ENCODE measurements at regions not wholly inside any gene's neighbourhood (a gene's known extent, or its start where the extent isn't known, plus 50 kb on each side); places are given as distances from the start of the nearest gene placed in this dataset.
"Not testable (repeated sequence)": the region's sequence is repeated elsewhere in the genome, so short reads cannot be mapped to it uniquely, and the experiment has no call there.

GRCh38 chr17:53492532-53492931 is 330.2 kb upstream of the KIF2B start:
- no peak for DNase-seq

GRCh38 chr17:53490447-53490968 is 332.2 kb upstream of the KIF2B start:
- no peak for DNase-seq

GRCh38 chr17:53483704-53484103 is 339.0 kb upstream of the KIF2B start:
- DNase-seq, result no peak

DNA sequence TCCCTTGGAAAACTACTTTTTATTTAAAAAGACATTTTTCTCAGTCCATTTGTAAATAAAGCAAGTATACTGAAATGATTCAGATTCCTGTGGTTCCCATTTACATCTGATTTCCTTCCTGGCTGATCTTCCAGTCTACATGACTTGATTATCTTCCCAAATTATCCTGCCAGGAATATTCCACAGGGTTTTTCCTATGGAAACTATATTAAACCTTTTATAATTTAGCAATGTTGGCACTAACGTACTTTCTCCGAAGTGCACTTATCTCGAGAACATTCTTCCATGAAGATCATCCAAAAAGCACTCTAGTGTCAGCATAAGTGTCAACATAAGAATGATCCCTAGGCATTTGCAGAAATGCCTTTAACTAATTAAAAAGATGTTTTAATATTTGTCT is 347.7 kb upstream of the KIF2B start:
- DNase-seq, result no peak

GRCh38 chr17:53472586-53472985 is 350.1 kb upstream of the KIF2B start:
- no peak for DNase-seq

- no peak for DNase-seq
These were observed 351.2 kb upstream of the KIF2B start for GRCh38 chr17:53471514-53471913.

GRCh38 chr17:53470626-53471025 is 352.1 kb upstream of the KIF2B start:
- no peak for DNase-seq

DNA sequence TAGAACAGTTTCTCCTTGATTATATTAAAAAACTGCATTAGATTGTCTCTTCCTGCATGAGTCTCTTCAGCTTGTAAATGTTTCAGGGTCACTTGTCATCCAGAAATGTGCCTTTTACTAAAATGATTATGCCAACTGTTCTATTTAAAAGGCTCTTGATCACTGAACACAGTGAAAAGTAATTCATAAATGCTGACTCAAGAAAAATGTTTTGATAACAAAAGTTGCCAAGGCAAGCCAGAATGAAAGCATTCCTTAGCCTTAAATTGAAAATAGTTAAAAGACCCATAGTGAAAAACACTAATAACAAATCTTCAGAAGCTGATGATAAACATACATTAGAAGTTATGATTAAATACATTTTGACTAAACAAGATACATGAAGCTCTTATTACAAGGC is 356.0 kb upstream of the KIF2B start:
- no peak for DNase-seq

- DNase-seq, result not testable (repeated sequence)
These were observed 358.3 kb upstream of the KIF2B start for GRCh38 chr17:53464396-53464795.

DNA sequence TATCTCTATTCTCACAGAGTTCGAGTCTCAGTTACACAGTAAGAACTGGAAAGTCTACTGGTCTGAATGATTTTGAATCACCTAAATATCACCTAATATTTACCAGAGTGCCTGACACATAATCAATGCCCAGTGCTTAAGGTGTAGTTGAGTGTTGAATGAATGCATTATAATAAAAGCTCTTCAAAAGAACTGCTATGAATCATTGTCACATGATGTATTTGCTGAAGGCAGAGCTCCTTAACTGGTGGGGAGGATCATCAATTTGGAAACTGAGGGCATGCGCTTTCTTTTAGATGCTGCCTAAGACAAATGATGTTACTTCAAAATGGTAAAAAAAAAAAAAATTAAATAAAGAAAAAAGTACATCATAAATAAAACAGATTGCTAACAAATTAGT is 359.4 kb upstream of the KIF2B start:
- no peak for DNase-seq

- no peak for DNase-seq
These were observed 360.3 kb upstream of the KIF2B start for GRCh38 chr17:53462393-53462811.

DNA sequence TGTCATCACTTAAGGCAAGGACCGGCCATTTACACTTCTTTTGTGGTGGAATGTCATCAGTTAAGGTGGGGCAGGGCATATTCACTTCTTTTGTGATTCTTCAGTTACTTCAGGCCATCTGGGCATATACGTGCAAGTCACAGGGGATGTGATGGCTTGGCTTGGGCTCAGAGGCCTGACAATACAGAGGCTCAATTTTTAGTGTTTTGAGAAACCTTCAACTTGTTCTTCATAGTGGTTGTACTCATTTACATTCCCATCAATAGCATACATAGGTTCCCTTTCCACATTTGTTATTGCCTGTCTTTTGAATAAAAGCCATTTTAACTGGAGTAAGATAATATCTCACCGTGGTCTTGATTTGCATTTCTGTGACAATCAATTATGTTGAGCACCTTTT is 366.8 kb upstream of the KIF2B start:
- DNase-seq, result not testable (repeated sequence)

GRCh38 chr17:53454337-53454736 is 368.4 kb upstream of the KIF2B start:
- DNase-seq, result no peak

GRCh38 chr17:53449324-53449723 is 373.4 kb upstream of the KIF2B start:
- no peak for DNase-seq

DNA sequence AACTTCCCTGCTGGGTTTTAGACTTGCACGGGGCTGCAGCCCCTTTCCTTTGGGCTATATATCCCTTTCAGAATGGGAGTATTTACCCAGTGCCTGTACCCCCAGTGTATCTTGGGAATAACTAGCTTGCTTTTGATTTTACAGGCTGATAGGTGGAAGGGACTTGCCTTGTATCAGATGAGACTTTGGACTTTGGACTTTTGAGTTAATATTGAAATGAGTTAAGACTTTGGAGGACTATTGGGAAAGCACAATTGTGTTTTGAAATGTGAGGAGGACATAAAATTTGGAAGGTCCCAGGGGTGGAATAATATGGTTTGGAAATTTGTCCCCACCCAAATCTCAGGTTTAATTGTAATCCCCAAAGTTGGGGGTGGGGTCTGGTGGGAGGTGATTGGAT is 393.8 kb upstream of the KIF2B start:
- no peak for DNase-seq

DNA sequence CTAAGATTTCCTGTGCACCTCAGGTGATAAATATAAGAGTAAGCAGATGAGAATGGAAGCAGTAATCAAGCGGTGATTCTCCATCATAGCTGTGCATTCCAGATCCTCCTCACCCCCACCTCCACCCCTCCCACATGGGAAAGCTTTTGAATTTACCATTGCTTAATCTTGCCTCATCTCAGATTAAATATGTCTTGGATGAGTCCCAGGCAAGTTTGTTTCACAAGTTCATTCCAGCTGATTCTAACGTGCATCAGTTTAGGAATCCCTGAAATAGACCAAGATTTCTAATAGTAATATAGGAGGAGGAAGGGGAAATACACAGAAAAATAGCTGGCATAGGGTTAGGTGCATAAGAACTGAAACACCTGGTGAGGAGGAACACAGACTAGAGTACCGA is 396.2 kb upstream of the KIF2B start:
- no peak for DNase-seq

DNA sequence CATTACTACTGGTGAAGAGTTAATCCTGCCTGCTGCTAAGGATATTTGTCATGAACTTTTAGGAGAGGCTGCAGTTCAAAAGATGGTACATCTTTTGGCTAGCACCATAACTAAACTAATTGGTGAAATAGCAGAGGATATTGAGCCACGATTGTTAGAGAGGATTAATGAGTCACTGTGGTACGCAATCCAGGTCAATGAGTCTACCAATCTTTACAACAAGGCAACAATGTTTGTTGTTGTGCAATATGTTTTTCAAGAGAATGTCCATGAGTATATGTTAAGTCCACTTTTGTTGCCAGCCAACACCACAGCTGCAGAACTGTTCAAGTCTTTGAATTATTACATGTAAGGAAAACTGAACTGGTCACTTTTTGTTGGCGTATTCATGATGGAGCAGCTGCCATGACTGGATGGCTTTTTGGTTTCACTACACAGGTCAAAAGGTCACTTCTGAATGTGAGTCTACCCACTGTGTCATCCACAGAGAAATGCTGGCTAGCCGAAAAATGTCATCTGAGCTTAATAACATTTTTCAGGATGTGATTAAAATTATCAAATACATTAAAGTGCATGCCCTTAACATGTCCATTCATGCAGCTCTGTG is 402.6 kb upstream of the KIF2B start:
- DNase-seq, result no peak

DNA sequence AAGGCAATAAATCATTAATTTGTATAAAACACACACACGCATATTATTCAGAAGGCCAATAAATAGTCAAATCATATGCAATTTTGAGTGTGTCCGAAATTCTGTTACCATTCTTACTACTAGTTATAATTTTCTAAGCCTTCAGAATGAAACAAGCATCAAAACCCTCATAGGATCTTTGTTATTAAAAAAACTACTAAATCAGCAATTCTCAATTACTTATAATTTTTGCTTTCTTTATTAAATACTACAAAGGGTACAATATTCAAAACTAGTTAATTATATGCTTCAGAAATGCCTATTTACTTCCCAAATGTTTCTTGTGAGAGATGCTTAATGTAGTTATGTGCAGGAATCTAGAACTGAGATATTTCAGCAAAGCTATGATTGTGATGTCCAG is 413.1 kb upstream of the KIF2B start:
- no peak for DNase-seq

- no peak for DNase-seq
These were observed 415.8 kb upstream of the KIF2B start for GRCh38 chr17:53406907-53407306.

DNA sequence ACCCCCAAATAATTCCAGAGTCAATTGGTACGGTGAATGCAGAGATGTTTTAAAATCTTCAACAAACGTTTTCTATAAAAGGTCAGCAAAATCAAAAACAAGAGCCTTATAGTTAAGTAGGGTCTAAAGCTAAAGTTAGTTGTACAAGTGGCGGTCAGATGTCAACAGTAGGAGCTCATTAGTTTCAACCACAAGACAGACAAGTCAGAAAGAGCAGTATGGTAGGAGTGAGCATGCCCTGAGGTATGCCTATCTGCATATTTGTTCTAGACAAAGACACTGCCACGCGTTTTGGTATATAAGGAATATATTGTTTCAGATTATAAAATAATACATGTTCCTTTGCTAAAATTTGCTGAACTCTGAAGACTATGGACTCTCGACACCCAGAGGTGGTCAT is 431.5 kb upstream of the KIF2B start:
- DNase-seq, result no peak

GRCh38 chr17:53390575-53390974 is 432.2 kb upstream of the KIF2B start:
- DNase-seq, result no peak

DNA sequence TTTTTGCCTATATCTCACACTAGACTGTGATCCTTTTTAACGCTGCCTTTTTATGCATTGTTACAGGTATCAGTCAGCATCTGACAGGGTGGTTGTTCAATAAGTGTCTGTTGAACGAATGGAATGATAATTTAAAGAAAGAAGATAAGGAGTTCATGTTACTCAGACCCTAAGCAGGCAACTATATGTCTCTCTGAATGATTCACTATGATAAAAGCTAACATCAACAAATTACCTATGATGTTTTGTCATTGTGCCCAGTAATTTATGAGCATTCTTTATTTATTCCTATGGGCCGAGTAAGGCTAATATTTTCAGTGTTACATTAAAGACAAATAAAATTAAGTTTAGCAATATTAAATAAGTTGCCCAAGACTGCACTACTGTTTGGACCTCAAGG is 435.0 kb upstream of the KIF2B start:
- no peak for DNase-seq

GRCh38 chr17:53353919-53354351 is 468.8 kb upstream of the KIF2B start:
- peak in 24 of 56 donors; percentile 1 to 55 (median 16) for DNase-seq

- no peak for DNase-seq
These were observed 477.9 kb upstream of the KIF2B start for GRCh38 chr17:53344778-53345177.

Measured in amygdala (tissue), 56 donors.